ENCODE measurements at regions not wholly inside any gene's neighbourhood (a gene's known extent, or its start where the extent isn't known, plus 50 kb on each side); places are given as distances from the start of the nearest gene placed in this dataset.

DNA sequence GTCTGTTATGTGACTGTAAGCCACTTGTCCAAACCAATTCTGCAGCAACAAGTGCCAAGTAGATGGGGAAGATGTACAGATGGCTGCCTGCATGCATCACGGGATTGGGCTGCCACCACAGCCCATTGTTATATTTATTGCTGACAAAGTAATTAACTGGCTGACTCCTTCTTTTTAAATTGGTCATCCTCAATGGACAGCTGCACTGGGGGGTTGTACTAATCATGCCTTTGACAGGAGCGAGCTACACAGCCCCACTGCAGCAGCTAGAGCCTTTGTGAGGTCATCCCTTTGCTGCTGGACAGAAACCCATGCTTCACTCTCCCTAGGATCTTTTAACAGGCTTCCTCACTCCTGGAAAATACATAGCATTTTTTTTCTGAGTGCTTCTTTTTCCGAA is 146.7 kb upstream of the CXXC4 start:
- H2AFZ ChIP-seq (ENCODE audit: low read length), result no peak overlapping the region
- TF ChIP-seq, protein P1, sequence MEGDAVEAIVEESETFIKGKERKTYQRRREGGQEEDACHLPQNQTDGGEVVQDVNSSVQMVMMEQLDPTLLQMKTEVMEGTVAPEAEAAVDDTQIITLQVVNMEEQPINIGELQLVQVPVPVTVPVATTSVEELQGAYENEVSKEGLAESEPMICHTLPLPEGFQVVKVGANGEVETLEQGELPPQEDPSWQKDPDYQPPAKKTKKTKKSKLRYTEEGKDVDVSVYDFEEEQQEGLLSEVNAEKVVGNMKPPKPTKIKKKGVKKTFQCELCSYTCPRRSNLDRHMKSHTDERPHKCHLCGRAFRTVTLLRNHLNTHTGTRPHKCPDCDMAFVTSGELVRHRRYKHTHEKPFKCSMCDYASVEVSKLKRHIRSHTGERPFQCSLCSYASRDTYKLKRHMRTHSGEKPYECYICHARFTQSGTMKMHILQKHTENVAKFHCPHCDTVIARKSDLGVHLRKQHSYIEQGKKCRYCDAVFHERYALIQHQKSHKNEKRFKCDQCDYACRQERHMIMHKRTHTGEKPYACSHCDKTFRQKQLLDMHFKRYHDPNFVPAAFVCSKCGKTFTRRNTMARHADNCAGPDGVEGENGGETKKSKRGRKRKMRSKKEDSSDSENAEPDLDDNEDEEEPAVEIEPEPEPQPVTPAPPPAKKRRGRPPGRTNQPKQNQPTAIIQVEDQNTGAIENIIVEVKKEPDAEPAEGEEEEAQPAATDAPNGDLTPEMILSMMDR (conservative IDR thresholded peaks at IDR 0.05; ENCODE audit: low read length), result no peak
- no peak for TF ChIP-seq EZH2phosphoT487 (IDR thresholded peaks at IDR 0.05; ENCODE audit: borderline replicate concordance)
- no peaks in the 10 kb centered on the region for H3K4me1 ChIP-seq (ENCODE audit: insufficient read depth, low read length, poor library complexity, severe bottlenecking)
- H3K27me3 ChIP-seq (ENCODE audit: insufficient read depth, low read length, poor library complexity, severe bottlenecking), result no peaks in the 10 kb centered on the region
- H3K4me3 ChIP-seq (ENCODE audit: low read length, poor library complexity, severe bottlenecking), result no peak overlapping the region
- H3K9me2 ChIP-seq (replicated peaks; ENCODE audit: low read depth, low read length), result no peaks in the 10 kb centered on the region
- H3K9ac ChIP-seq (ENCODE audit: low read depth, low read length, poor library complexity, severe bottlenecking), result no peak overlapping the region
- no peaks in the 10 kb centered on the region for H3K36me3 ChIP-seq (ENCODE audit: insufficient read depth, low read length)
- no peaks in the 10 kb centered on the region for H3F3A ChIP-seq (ENCODE audit: low read depth)
- no peaks in the 10 kb centered on the region for H3K79me2 ChIP-seq (ENCODE audit: insufficient read depth, low read length)
- no peaks in the 10 kb centered on the region for H4K20me1 ChIP-seq (ENCODE audit: insufficient read depth, low read length, poor library complexity, severe bottlenecking)
- H3K9me3 ChIP-seq (ENCODE audit: insufficient read depth, low read depth, low read length), result no peaks in the 10 kb centered on the region
- H3K4me2 ChIP-seq (ENCODE audit: low read depth, low read length, poor library complexity, severe bottlenecking), result no peak overlapping the region

DNA sequence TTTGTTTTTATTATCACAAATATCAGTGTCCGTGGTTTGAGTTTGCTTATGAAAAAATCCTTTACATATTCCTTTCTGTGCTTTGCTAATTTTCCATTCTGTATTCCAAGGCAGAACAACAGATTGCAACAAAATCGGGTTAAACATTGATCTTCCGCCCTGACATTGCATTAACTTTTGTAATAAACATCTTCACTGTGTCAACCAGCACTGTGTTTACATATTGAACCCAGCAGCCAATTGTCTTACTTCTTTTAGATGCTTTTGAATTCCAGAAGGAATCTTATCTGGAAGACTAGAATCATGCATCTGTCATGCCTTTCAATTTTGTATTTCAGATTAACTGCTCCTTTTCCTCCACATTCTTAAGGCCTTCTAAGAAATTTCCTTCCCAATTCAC is 147.8 kb upstream of the CXXC4 start:
- H4K20me1 ChIP-seq (ENCODE audit: insufficient read depth, low read length, poor library complexity, severe bottlenecking), result no peaks in the 10 kb centered on the region
- H3K4me3 ChIP-seq (ENCODE audit: low read length, poor library complexity, severe bottlenecking), result no peak overlapping the region
- H3K9me3 ChIP-seq (ENCODE audit: insufficient read depth, low read depth, low read length), result no peaks in the 10 kb centered on the region
- no peaks in the 10 kb centered on the region for H3K27me3 ChIP-seq (ENCODE audit: insufficient read depth, low read length, poor library complexity, severe bottlenecking)
- H3K79me2 ChIP-seq (ENCODE audit: insufficient read depth, low read length), result no peaks in the 10 kb centered on the region
- TF ChIP-seq EZH2phosphoT487 (IDR thresholded peaks at IDR 0.05; ENCODE audit: borderline replicate concordance), result no peak
- TF ChIP-seq, protein P1 (conservative IDR thresholded peaks at IDR 0.05; ENCODE audit: low read length), result no peak
- H3K9ac ChIP-seq (ENCODE audit: low read depth, low read length, poor library complexity, severe bottlenecking), result no peak overlapping the region
- H3K4me2 ChIP-seq (ENCODE audit: low read depth, low read length, poor library complexity, severe bottlenecking), result no peak overlapping the region
- no peaks in the 10 kb centered on the region for H3K9me2 ChIP-seq (replicated peaks; ENCODE audit: low read depth, low read length)
- no peak overlapping the region for H2AFZ ChIP-seq (ENCODE audit: low read length)
- no peaks in the 10 kb centered on the region for H3K4me1 ChIP-seq (ENCODE audit: insufficient read depth, low read length, poor library complexity, severe bottlenecking)
- H3F3A ChIP-seq (ENCODE audit: low read depth), result no peaks in the 10 kb centered on the region
- no peaks in the 10 kb centered on the region for H3K36me3 ChIP-seq (ENCODE audit: insufficient read depth, low read length)

DNA sequence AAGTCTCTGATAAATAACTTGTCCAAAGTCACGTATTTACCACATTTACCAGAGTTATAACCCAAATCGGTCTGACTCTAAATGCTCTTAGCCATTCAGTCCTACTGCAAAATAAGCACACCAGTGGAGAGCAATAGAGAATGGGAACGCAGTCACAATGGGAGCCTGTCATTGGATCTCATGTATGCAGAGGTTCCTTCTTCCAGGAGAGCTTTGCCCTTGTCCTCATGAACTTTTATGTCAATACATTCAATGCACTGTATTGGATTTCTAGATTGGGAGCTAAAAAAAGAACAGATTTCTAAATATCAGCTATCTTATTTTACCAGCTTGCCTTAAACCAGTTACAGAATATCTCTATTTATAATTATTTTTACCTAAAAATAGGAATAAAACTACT is 149.1 kb upstream of the CXXC4 start:
- Histone ChIP-seq H3F3A (ENCODE audit: low read depth) (no peaks in the 10 kb centered on the region), H3K4me3 (ENCODE audit: low read length, poor library complexity, severe bottlenecking) (no peak overlapping the region), H3K9ac (ENCODE audit: low read depth, low read length, poor library complexity, severe bottlenecking) (no peak overlapping the region), H3K9me2 (replicated peaks; ENCODE audit: low read depth, low read length) (no peaks in the 10 kb centered on the region), H4K20me1 (ENCODE audit: insufficient read depth, low read length, poor library complexity, severe bottlenecking) (no peaks in the 10 kb centered on the region), H2AFZ (ENCODE audit: low read length) (no peak overlapping the region), H3K4me2 (ENCODE audit: low read depth, low read length, poor library complexity, severe bottlenecking) (no peak overlapping the region), H3K27me3 (ENCODE audit: insufficient read depth, low read length, poor library complexity, severe bottlenecking) (no peaks in the 10 kb centered on the region), H3K9me3 (ENCODE audit: insufficient read depth, low read depth, low read length) (no peaks in the 10 kb centered on the region), H3K79me2 (ENCODE audit: insufficient read depth, low read length) (no peaks in the 10 kb centered on the region), H3K4me1 (ENCODE audit: insufficient read depth, low read length, poor library complexity, severe bottlenecking) (no peaks in the 10 kb centered on the region), H3K36me3 (ENCODE audit: insufficient read depth, low read length) (no peaks in the 10 kb centered on the region)
- TF ChIP-seq, protein P1 (conservative IDR thresholded peaks at IDR 0.05; ENCODE audit: low read length), result no peak
- no peak for TF ChIP-seq EZH2phosphoT487 (IDR thresholded peaks at IDR 0.05; ENCODE audit: borderline replicate concordance)

Measured in Loucy (cell line).